Calu3 (cell line): ENCODE measurements at regions not wholly inside any gene's neighbourhood (a gene's known extent, or its start where the extent isn't known, plus 50 kb on each side); places are given as distances from the start of the nearest gene placed in this dataset.

ENCODE experiments used
- BruUV-seq: library from RNA; stranded (reverse); fragments of 400-500 nt; replicated peaks from 2 replicates; lab custom pipeline; 2021; lab: Mats Ljungman, UMichigan
- CTCF ChIA-PET: fragments of 300-600 bp; sonication (Branson Sonifier 250); formaldehyde crosslinking; loops from one replicate; lab custom pipeline; 2022; ENCODE audit warnings: antibody characterized with exemption; lab: Charles Lee
- DNase-seq: peaks from one replicate; pipeline ENCODE4 v3.0.0; 2022
- H3K27ac Mint-ChIP-seq: one replicate; pipeline ENCODE4 v1.8.0; 2022; ENCODE audit warnings: mixed read lengths; ENCODE audit not compliant: unreplicated experiment
- H3K27me3 Mint-ChIP-seq: one replicate; pipeline ENCODE4 v1.8.0; 2022; ENCODE audit warnings: mixed read lengths; ENCODE audit not compliant: unreplicated experiment
- H3K36me3 Mint-ChIP-seq: one replicate; pipeline ENCODE4 v1.8.0; 2022; ENCODE audit warnings: mild to moderate bottlenecking, moderate library complexity, mixed read lengths; ENCODE audit not compliant: insufficient read depth, unreplicated experiment
- H3K4me1 Mint-ChIP-seq: one replicate; pipeline ENCODE4 v1.8.0; 2022; ENCODE audit warnings: mild to moderate bottlenecking, low read depth, mixed read lengths; ENCODE audit not compliant: unreplicated experiment
- H3K4me3 Mint-ChIP-seq: one replicate; pipeline ENCODE4 v1.8.0; 2022; ENCODE audit warnings: mild to moderate bottlenecking, low read depth, moderate library complexity, mixed read lengths; ENCODE audit not compliant: unreplicated experiment
- H3K9me3 Mint-ChIP-seq: one replicate; pipeline ENCODE4 v1.8.0; 2022; ENCODE audit warnings: low read depth, mixed read lengths; ENCODE audit not compliant: unreplicated experiment
- intact Hi-C: fragments of 100-400 bp; cut with micrococcal nuclease; formaldehyde crosslinking; loops from one replicate; pipeline ENCODE4 v1.10.0; 2022; ENCODE audit not compliant: unreplicated experiment
- TF ChIP-seq, protein P1 (sequence below): fragments of 200-600 bp; IDR thresholded peaks from one replicate; pipeline ENCODE4 v1.8.0; 2022; ENCODE audit warnings: antibody characterized with exemption; ENCODE audit not compliant: unreplicated experiment

DNA sequence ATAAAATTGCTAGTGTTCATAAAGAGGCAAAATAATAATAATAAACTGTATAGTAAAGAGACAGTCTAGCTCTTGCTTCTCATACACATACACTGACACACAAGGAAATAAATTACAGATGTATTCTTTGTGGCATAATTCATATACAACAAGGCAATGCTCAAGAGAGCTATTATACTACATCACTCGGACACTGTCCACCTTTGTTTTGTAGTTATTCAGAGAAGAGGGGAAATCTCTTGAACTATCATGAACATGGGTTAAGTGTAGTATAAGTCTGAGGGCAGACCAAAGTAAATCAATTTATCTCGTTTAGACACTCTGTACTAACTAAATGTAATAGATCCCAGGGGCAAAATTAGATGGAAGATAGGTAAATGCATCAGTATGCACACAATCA, 72.7 kb upstream of the PHIP start:
- no TSS peak for BruUV-seq
- Mint-ChIP-seq H3K27ac (no peak overlapping the region), H3K27me3 (no peaks in the 10 kb centered on the region), H3K9me3 (no peaks in the 10 kb centered on the region), H3K4me1 (no peaks in the 10 kb centered on the region), H3K4me3 (no peak overlapping the region), H3K36me3 (no peaks in the 10 kb centered on the region)
- intact Hi-C loops, result no loop called here
- TF ChIP-seq, protein P1, sequence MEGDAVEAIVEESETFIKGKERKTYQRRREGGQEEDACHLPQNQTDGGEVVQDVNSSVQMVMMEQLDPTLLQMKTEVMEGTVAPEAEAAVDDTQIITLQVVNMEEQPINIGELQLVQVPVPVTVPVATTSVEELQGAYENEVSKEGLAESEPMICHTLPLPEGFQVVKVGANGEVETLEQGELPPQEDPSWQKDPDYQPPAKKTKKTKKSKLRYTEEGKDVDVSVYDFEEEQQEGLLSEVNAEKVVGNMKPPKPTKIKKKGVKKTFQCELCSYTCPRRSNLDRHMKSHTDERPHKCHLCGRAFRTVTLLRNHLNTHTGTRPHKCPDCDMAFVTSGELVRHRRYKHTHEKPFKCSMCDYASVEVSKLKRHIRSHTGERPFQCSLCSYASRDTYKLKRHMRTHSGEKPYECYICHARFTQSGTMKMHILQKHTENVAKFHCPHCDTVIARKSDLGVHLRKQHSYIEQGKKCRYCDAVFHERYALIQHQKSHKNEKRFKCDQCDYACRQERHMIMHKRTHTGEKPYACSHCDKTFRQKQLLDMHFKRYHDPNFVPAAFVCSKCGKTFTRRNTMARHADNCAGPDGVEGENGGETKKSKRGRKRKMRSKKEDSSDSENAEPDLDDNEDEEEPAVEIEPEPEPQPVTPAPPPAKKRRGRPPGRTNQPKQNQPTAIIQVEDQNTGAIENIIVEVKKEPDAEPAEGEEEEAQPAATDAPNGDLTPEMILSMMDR, result no peak
- no peak for DNase-seq
- CTCF ChIA-PET, result no interaction called here

DNA sequence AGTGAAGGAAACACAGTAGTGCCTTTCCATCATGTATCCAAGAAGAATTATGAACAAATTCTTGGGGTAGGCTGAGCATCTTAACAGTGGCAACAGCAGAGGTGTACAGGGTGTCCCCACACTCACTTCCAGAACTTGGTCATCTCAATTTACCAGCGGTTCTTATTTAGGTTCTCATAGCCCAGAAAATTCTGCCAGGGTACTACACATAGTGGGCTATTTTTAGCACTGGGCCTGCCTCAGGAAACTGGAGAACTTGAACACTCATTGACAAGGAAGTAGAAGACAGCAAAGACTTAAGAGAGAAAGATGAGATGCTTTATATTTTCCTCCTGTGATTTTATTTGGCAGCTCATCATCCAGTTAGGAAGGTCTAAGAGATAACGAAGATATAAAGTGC, 71.8 kb upstream of the PHIP start:
- TF ChIP-seq, protein P1, result no peak
- H3K4me3 Mint-ChIP-seq, result no peak overlapping the region

DNA sequence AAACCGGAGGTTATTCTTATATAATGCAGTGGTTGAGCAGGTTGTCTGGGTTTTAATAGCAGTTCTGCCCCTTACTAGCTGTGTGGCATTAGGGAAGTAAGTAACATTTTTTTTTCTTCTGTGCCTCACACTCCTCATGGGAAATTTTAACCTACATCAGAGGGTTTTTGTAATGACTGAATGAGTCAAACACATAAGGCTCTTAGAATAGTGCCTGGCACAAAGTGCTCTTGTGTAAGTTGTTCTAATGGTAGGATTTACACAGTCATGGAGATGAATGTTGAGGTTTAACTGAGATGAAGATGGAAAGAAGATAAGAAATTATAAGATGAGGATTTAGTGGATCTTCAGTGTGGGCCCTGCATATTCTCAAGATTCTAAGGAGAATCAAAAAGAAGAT, 68.4 kb upstream of the PHIP start:
- Mint-ChIP-seq H3K4me1 (peaks cover 8% of the 10 kb centered on the region), H3K4me3 (no peak overlapping the region), H3K27ac (no peak overlapping the region), H3K9me3 (no peaks in the 10 kb centered on the region), H3K36me3 (no peaks in the 10 kb centered on the region), H3K27me3 (no peaks in the 10 kb centered on the region)
- intact Hi-C loops, result no loop called here
- no TSS peak for BruUV-seq
- TF ChIP-seq, protein P1, result no peak
- no peak for DNase-seq
- CTCF ChIA-PET, result no interaction called here

More for the DNA sequence above, 71.8 kb upstream of the PHIP start:
- Mint-ChIP-seq H3K27ac (no peak overlapping the region), H3K27me3 (no peaks in the 10 kb centered on the region), H3K36me3 (no peaks in the 10 kb centered on the region), H3K9me3 (no peaks in the 10 kb centered on the region), H3K4me1 (no peaks in the 10 kb centered on the region)
- CTCF ChIA-PET, result no interaction called here
- no peak for DNase-seq
- intact Hi-C loops, result no loop called here
- BruUV-seq, result no TSS peak

DNA sequence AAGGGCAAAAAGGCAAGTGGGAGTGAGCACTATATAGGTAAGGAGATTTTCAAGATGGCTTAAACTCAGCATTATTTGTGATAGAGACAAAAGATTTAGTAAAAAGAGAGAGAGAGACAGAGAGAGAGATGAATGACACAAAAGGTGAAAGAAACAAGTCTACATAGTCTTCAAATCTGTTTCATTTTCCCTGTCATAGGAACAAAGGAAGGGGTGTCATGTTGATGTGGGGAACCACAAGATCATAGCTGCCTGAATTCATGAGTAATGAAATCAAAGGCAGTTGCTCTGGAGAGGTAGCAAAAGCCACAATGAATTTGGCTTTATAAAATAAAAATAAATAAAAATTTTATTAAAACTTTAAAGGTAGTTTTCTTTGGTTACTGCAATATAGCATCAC, 67.2 kb upstream of the PHIP start:
- CTCF ChIA-PET, result no interaction called here
- Mint-ChIP-seq H3K4me3 (no peak overlapping the region), H3K4me1 (peaks cover 8% of the 10 kb centered on the region), H3K36me3 (no peaks in the 10 kb centered on the region), H3K27ac (no peak overlapping the region), H3K9me3 (no peaks in the 10 kb centered on the region), H3K27me3 (no peaks in the 10 kb centered on the region)
- no TSS peak for BruUV-seq
- no peak for DNase-seq
- intact Hi-C loops, result no loop called here
- TF ChIP-seq, protein P1, result no peak
